GM19455 (cell line): ENCODE measurements at regions not wholly inside any gene's neighbourhood (a gene's known extent, or its start where the extent isn't known, plus 50 kb on each side); places are given as distances from the start of the nearest gene placed in this dataset.

Experiments
- ATAC-seq: cut with Tn5 transposase; IDR thresholded peaks from one replicate; pipeline ENCODE4 v1.9.1; 2021; ENCODE audit not compliant: unreplicated experiment

DNA sequence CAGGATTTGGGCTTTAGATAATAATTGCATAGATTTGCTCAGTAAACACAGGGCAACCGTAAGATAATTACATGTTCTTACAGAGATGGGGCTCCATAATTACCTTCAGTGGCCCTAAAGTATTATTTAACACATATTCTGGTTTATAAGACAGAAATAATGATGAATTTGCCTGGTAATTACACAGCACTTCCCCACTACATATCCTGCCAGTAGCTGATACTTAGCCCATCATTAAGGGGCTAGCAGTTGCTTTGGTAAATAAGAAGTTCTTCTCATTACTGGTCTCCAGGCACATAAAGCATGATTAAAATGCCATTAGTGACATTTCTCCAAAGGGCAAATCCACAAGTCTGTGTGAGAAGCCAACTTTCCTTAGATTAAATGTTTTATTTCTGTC lies 158.7 kb downstream of the NUAK1 start:
- ATAC-seq, result no peak

DNA sequence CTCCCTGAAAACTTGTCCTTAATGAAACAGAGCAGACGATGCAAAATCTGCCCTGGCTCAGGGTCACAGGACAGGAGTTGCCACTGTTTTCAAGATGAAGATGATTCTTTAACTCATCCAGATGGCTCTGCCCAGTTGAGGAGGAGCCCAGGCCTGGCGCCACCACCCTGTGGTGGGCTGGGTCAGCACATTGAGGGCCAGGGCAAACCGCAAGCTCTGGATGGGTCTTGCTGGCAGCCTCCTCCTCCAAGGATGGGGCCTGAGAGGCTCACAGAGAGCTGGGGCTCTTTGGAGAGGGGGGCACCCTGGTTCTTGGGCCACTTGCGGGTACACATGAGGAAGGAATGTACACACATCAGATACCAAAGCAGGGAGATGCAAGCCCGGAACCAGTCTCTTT lies 158.2 kb downstream of the NUAK1 start:
- no peak for ATAC-seq

DNA sequence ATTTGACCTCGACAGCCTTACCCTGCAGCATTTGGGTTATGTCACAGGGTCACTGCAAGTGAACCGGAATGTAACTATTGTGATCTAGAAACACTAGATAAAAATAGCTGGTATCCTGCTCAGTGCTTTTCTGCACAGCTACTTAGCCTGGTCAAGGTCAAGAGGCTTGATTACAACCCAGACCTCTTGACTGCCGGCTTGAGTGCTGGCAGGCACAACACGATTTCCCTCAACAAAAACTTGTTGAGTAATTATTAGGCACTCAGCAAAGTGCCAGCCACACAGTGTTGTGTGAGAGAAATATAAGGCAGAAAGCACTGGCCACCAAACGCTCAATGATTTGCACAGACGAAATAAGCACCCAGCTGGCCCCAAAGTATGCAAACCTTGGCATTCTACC lies 156.7 kb downstream of the NUAK1 start:
- ATAC-seq, result no peak

GRCh38 chr12:105983622-105984320 lies 155.0 kb downstream of the NUAK1 start:
- no peak for ATAC-seq

DNA sequence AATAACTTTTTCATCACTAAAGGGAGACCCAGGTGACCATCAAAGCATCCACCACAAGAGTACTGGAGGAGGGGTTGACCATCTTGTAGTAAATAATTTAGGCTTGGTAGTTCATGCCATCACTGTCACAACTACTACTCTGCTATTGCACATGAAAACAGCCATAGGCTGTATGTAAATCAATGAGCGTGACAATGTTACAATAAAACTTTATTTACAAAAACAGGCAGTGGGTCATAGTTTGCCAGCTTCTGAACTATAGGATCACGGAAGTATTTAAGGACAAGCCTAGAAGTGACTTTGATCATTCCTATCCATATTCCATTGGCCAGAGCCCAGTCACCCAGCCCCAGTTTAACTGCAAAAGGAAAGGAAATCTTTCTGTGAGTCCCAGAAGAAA lies 153.4 kb downstream of the NUAK1 start:
- no peak for ATAC-seq

DNA sequence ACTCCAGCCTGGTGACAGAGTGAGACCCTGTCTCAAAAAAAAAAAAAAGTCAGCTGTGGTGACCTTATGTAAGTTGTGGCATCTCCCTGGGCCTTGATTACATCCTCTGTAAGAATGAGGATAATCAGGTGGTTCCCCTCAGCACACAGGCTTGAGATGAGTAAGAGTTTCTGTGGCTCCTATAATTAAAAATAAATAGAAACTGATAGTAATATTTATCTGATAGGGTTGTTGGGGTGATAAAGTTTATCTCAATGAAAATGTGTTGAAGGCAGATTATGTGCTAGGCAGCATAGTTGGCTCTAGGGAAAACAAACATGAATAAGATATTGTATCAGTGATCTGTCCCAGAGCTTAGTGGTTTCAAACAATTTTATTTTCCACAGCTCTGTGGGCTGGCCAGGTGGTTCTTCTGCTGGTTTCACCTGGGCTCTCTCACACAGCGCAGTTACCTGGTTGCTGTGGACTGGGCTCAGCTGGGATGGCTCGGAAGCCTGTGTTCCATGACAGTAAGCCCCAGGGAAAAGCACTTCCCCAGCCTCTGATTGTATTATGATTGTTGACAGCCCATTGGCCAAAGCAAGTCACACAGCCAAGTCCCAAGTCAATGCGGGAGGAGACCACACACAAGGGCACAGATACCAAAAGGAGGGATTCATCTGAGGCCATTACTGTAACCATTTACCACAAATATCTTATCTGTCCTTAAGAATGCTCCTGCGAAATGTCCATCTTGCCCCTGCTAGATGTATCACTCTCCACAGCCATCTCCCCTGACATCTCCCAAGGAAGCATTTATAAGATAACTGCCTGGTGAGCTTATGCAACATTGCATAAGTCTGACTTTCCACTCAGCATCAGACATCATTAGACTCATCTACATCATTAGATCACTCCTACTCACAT lies 151.7 kb downstream of the NUAK1 start:
- no peak for ATAC-seq

GRCh38 chr12:105987685-105988035 lies 151.1 kb downstream of the NUAK1 start:
- ATAC-seq, result no peak

DNA sequence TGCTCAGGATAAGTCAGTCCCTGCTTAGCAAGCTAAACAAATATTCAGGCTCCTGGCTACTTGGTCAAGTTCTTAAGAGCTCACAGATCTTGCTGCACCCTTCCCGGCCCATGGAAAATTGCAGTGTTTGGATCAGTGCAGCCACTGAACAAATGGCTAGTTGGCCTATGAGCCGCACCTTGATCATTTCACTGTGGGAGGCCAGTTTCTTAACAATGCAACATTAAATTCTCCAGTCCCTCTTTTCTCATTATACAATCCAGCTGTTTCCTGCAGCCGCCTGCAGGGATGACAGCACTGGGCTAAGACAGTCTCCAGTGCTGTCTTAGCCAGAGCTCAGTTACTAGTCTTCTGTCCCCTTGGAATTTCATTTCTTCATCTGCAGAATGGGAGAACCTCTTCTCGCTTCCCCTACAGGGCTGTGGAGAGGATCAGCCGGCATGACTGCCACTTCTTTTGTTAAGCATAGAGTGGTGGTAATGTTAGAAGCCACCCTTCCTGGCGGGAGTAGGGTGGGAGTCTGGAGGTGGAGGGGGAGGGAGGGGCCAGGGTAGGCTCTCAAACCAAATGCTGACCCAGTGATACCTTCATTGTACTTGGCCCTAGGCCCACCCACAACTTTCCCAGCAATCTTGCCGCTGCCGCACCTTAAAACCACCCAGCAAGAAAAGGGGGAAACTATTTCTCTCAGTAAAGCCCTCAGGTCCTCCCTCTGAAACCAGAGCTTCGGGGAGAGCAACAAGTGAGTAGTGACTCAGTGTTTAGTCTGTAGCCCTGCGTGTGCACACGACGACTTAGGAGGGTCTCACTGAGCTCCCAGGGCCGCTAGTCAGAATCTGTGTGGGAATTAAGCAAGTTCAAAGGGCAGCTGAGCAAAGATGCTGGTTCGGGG lies 145.7 kb downstream of the NUAK1 start:
- no peak for ATAC-seq

GRCh38 chr12:105993766-105994555 lies 144.8 kb downstream of the NUAK1 start:
- ATAC-seq, result no peak

DNA sequence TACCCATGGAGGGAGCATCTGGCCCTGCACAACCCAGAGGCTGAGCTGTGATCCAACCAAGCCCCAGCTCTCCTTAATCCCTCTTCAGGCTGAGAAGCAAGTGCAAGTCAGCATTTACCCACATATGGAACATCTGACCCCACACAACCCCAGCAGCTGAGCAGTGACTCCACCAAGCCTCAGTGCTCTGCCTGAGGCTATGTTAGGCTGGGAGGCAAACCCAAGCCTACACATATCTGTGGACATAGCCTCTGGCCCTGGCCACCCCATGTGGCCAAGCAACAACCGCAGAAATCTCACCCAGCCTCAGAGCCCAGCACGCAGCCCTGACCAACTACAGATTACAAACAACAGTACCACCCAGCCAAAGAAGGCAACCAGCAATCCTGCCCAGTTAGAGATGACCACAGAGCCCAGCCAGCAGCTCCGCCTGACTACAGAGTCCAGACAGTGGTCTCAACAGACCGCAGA lies 142.8 kb downstream of the NUAK1 start:
- no peak for ATAC-seq

DNA sequence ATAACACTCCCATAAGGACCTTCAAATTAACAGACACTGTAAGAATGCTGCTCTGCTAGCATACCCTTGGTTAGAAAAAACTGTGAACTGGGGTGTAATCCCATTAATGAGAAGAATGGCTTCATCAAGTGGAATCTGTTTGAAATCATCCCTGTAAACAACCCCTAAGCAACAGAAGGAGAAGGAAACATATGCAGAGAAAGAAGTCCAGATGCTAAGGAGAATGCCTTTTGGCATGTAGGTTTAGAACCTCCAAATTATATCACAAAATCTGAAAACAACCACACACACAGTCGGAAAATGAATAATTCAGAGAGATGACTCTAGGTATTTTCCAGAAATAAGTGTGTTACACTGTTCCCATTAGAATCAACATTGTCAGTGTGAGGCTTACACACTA lies 140.2 kb downstream of the NUAK1 start:
- no peak for ATAC-seq

GRCh38 chr12:106000382-106001104 lies 138.2 kb downstream of the NUAK1 start:
- no peak for ATAC-seq

GRCh38 chr12:106001105-106001836 lies 137.5 kb downstream of the NUAK1 start:
- ATAC-seq, result no peak

- no peak for ATAC-seq
These were observed 136.9 kb downstream of the NUAK1 start for GRCh38 chr12:106001837-106002218.

DNA sequence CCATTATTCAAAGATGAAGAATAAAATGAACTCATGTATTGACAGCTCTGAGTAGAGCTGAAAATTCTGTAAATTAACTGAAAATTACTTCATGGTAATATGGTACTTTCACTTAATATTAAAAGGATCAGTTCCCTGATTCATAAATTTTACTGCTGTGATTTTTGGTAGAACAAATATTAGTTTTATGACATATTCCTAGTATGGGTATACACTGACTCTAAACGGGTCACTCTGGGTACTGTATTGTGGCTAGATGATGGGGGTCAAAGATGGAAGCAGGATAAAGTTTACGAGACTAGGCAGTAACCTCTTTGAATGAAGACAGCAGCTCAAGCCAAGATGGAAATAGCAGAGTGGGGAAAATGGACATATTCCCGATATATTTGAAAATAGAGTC lies 135.5 kb downstream of the NUAK1 start:
- no peak for ATAC-seq

DNA sequence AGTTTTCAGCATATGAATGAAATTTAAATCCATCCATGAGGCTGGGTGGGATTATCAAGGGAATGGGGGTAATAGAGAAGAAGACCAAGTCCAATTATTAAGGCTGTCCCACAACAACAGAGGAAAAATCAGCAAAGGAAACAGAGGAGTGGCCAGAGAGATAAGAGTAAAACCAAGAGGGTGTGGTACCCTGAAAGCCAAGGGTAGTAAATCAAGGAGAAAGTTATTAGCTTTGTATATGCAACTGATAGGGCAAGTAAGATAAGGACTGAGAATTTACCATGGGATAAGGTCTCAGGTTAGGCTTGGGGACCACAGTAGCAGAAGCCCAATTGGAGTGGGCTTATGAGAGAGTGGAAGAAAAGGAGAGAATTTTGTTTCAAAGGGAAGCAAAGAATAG lies 134.5 kb downstream of the NUAK1 start:
- no peak for ATAC-seq

DNA sequence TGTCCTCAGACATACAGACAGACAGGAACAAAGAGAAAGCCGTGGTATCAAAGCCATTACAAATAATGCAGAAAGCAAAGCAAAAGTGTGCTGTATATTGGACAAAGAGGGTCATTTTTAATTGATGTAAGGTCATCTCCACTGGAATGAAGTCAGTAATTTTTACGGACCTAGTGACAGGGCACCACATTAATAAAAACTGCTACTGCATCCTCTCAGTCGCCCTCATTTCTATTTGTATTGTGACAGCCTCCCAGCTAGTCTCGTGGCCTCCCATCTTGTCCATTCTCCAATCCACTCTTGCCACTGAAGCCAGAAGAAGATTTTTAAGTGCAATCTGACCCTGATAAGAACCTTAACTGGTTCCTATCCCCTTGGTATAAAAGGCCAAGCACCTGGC lies 132.4 kb downstream of the NUAK1 start:
- ATAC-seq, result no peak

- ATAC-seq, result no peak
These were observed 131.8 kb downstream of the NUAK1 start for GRCh38 chr12:106006940-106007339.

- no peak for ATAC-seq
These were observed 128.0 kb downstream of the NUAK1 start for GRCh38 chr12:106010741-106011140.
